HepG2 (cell line): ENCODE measurements at regions not wholly inside any gene's neighbourhood (a gene's known extent, or its start where the extent isn't known, plus 50 kb on each side); places are given as distances from the start of the nearest gene placed in this dataset.

ENCODE experiments used
- ATAC-seq: fragments of 200-7000 bp; cut with Tn5 transposase; 3 replicates; pipeline ENCODE4 v1.9.1; 2020; ENCODE audit warnings: mild to moderate bottlenecking, moderate library complexity
- BruUV-seq: library from RNA; stranded (reverse); fragments of 400-500 nt; replicated peaks from 2 replicates; lab custom pipeline; 2021; lab: Mats Ljungman, UMichigan
- CTCF ChIA-PET: fragments of 300-600 bp; formaldehyde crosslinking; extraction: SDS; loops from one replicate; lab custom pipeline; 2021; ENCODE audit warnings: low total read pairs, inconsistent platforms, low intra/inter-chr PET ratio; lab: Yijun Ruan, JAX
- POLR2A ChIA-PET: fragments of 350-600 bp; sonication (Branson Sonifier 250); formaldehyde crosslinking; loops from one replicate; lab custom pipeline; 2020; ENCODE audit warnings: antibody characterized with exemption, inconsistent platforms; lab: Yijun Ruan, JAX
- DNase-seq: peaks from one replicate; pipeline ENCODE4 v3.0.0-alpha.2; 2015; ENCODE audit warnings: low spot score
- FAIRE-seq: peaks from 3 replicates; lab custom pipeline; 2011; peaks lifted over from hg19 to GRCh38; lab: Jason Lieb, UNC
- H2AFZ ChIP-seq: one replicate; pipeline ENCODE4 v1.6.1; 2011; ENCODE audit warnings: low read length, inconsistent platforms
- H3K27ac ChIP-seq: fragments of 300-600 bp; 3 replicates; pipeline ENCODE4 v1.8.0; 2011; ENCODE audit warnings: mixed run types, mild to moderate bottlenecking, mixed read lengths, low read length, inconsistent platforms; ENCODE audit not compliant: insufficient read depth; ENCODE audit errors: extremely low read length
- H3K27me3 ChIP-seq, 2 experiments: fragments of 200-600 bp in 1 of 2; 2 replicates in 1 of 2; 3 replicates in 1 of 2; pipeline versions ENCODE4 v1.6.0 to v1.8.0; 2011; ENCODE audit warnings: low read length in 2 of 2, mild to moderate bottlenecking in 2 of 2, moderate library complexity in 2 of 2, inconsistent platforms in 1 of 2; ENCODE audit not compliant: insufficient read depth in 2 of 2, control insufficient read depth in 1 of 2
- H3K36me3 ChIP-seq, 2 experiments: fragments of 200-600 bp in 1 of 2; replicated peaks in 1 of 2; 2 replicates in 1 of 2; 3 replicates in 1 of 2; pipeline versions ENCODE4 v1.5.1 to v1.8.0; 2011; ENCODE audit warnings: low read length in 2 of 2, inconsistent platforms in 1 of 2; ENCODE audit not compliant: insufficient read depth in 2 of 2, control insufficient read depth in 1 of 2
- H3K4me1 ChIP-seq: 2 replicates; pipeline ENCODE4 v1.5.1; 2012; ENCODE audit warnings: low read length, inconsistent platforms; ENCODE audit not compliant: insufficient read depth
- H3K4me2 ChIP-seq: 2 replicates; pipeline ENCODE4 v1.6.0; 2011; ENCODE audit warnings: low read depth, low read length, inconsistent platforms
- H3K4me3 ChIP-seq, 3 experiments: fragments of 200-600 bp in 1 of 3; sonication (generic), shearing (Covaris generic) in 1 of 3; replicated peaks in 1 of 3; 2 replicates each; pipeline ENCODE4 v1.5.1; 2011 to 2016; ENCODE audit warnings: low read length in 3 of 3, inconsistent platforms in 2 of 3, low read depth in 2 of 3, mild to moderate bottlenecking in 2 of 3, control low read depth in 1 of 3, mixed read lengths in 1 of 3; ENCODE audit not compliant: insufficient read depth in 1 of 3
- H3K79me2 ChIP-seq: one replicate; pipeline ENCODE4 v1.6.1; 2011; ENCODE audit warnings: low read length, inconsistent platforms; ENCODE audit not compliant: insufficient read depth
- H3K9ac ChIP-seq: 2 replicates; pipeline ENCODE4 v1.6.0; 2011; ENCODE audit warnings: mild to moderate bottlenecking, low read depth, low read length, inconsistent platforms; ENCODE audit not compliant: insufficient read depth
- H3K9me3 ChIP-seq: 2 replicates; pipeline ENCODE4 v1.5.1; 2012; ENCODE audit warnings: mild to moderate bottlenecking, low read length
- H4K20me1 ChIP-seq: 2 replicates; pipeline ENCODE4 v1.6.0; 2011; ENCODE audit warnings: inconsistent platforms, mild to moderate bottlenecking, low read length, moderate library complexity; ENCODE audit not compliant: insufficient read depth
- MIER3 ChIP-seq: IDR thresholded peaks from 2 replicates; pipeline ENCODE4 v1.6.1; 2016; ENCODE audit warnings: missing compliant biosample characterization, borderline replicate concordance
- ZNF138 ChIP-seq: sonication (generic); formaldehyde crosslinking; IDR thresholded peaks from 2 replicates; pipeline ENCODE4 v1.5.0; 2020; ENCODE audit warnings: mild to moderate bottlenecking, low read depth, missing genetic modification reagents
- ZNF225 ChIP-seq: sonication (generic); formaldehyde crosslinking; IDR thresholded peaks from 2 replicates; pipeline ENCODE4 v1.4.0; 2020; ENCODE audit warnings: mild to moderate bottlenecking, missing genetic modification reagents
- ZNF296 ChIP-seq: sonication (generic); formaldehyde crosslinking; conservative IDR thresholded peaks from 2 replicates; pipeline ENCODE4 v1.5.0; 2020; ENCODE audit warnings: mild to moderate bottlenecking, missing genetic modification reagents
- ZNF317 ChIP-seq: sonication (generic); formaldehyde crosslinking; IDR thresholded peaks from 2 replicates; pipeline ENCODE4 v1.5.0; 2020; ENCODE audit warnings: mild to moderate bottlenecking, missing genetic modification reagents
- ZNF784 ChIP-seq: sonication (generic); formaldehyde crosslinking; IDR thresholded peaks from 2 replicates; pipeline ENCODE4 v1.5.1; 2020; ENCODE audit warnings: missing genetic modification reagents, mild to moderate bottlenecking, borderline replicate concordance
- ZSCAN30 ChIP-seq: sonication (generic); formaldehyde crosslinking; IDR thresholded peaks from 2 replicates; pipeline ENCODE4 v1.5.0; 2020; ENCODE audit warnings: mild to moderate bottlenecking, missing genetic modification reagents
- ZXDC ChIP-seq: sonication (generic); formaldehyde crosslinking; IDR thresholded peaks from 2 replicates; pipeline ENCODE4 v1.5.0; 2020; ENCODE audit warnings: mild to moderate bottlenecking, missing genetic modification reagents
- WGBS: methylation state at CpG from one replicate; pipeline ENCODE4 v1.1.6; 2017; ENCODE audit warnings: low lambda C conversion rate; 5-methylcytosine and 5-hydroxymethylcytosine counted together
- in situ Hi-C: cut with HindIII; loops from 2 replicates; pipeline ENCODE4 v1.10.0; 2017; ENCODE audit warnings: low pct_unique_long_range_greater_than_20kb; ENCODE audit not compliant: extremely low pct_ligation_motif_present
- intact Hi-C: fragments of 100-400 bp; cut with micrococcal nuclease; formaldehyde crosslinking; loops from one replicate; pipeline ENCODE4 v1.10.0; 2022; ENCODE audit not compliant: unreplicated experiment

GRCh38 chr4:27635936-27636913 is 775.6 kb downstream of the STIM2 start:
- Histone ChIP-seq H3K9ac (no peak overlapping the region), H3K27me3 (no peaks in the 10 kb centered on the region), H3K4me1 (no peaks in the 10 kb centered on the region), H2AFZ (no peak overlapping the region), H3K4me2 (no peak overlapping the region), H3K27ac (no peak overlapping the region), H3K36me3 (no peaks in the 10 kb centered on the region), H4K20me1 (no peaks in the 10 kb centered on the region), H3K9me3 (no peaks in the 10 kb centered on the region), H3K4me3 (no peak overlapping the region), H3K79me2 (no peaks in the 10 kb centered on the region)
- ATAC-seq (no peak), DNase-seq (no peak), FAIRE-seq (no peak)
- BruUV-seq = no TSS peak
- CTCF ChIA-PET = no interaction called here
- WGBS = 11% methylated on average over 6 of the region's 6 CpGs
- intact Hi-C loops = no loop called here
- POLR2A ChIA-PET = no interaction called here
- TF ChIP-seq ZNF317 (CRISPR knock-in tag) (no peak), ZNF225 (CRISPR knock-in tag) (no peak), ZNF784 (CRISPR knock-in tag) (no peak), ZXDC (CRISPR knock-in tag) (no peak), MIER3 (CRISPR knock-in tag) (no peak), ZSCAN30 (CRISPR knock-in tag) (no peak), ZNF296 (CRISPR knock-in tag) (no peak), ZNF138 (CRISPR knock-in tag) (no peak)
- in situ Hi-C loops = no loop called here
